NCI-H69 (cell line): ENCODE measurements at regions not wholly inside any gene's neighbourhood (a gene's known extent, or its start where the extent isn't known, plus 50 kb on each side); places are given as distances from the start of the nearest gene placed in this dataset.

ENCODE experiments used
- DNase-seq: peaks from one replicate; lab custom pipeline; 2025; lab: John Stamatoyannopoulos, UW

DNA sequence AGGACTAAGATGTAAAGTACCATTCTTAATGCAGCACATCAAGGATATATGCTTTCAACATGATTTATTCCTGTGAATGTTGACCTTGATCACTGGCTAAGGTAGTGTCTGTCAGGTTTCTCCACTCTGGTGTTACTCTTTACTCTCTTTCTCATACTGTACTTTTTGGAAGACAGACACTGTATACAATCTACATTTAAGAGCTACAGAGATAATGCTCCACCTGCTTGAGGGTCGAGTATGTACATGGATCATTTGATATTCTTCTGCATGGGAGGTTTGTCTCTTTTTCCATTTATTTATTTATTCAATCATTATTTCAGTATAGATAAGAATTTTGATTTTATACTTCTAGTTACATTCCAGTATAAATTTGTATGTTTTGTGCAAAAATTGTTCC lies 199.5 kb upstream of the RGPD4 start:
- no peak for DNase-seq

DNA sequence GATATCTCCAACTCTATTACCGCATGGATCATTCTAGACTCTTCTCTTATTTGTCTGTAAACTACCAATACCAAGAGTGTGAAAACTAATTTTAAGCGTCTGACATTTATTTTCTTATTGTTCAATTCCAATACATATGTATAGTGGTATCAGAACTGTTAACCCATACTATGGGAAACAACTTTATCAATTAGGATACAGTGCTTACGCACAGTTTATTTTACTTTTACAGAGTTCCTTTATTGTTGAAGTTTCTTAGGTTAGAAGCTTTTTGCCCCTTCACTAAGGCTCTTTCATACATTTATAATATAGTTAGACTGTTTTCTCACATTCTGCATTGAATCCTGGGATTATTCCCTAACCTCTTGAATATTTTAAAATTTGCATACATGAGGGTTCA lies 198.8 kb upstream of the RGPD4 start:
- no peak for DNase-seq

DNA sequence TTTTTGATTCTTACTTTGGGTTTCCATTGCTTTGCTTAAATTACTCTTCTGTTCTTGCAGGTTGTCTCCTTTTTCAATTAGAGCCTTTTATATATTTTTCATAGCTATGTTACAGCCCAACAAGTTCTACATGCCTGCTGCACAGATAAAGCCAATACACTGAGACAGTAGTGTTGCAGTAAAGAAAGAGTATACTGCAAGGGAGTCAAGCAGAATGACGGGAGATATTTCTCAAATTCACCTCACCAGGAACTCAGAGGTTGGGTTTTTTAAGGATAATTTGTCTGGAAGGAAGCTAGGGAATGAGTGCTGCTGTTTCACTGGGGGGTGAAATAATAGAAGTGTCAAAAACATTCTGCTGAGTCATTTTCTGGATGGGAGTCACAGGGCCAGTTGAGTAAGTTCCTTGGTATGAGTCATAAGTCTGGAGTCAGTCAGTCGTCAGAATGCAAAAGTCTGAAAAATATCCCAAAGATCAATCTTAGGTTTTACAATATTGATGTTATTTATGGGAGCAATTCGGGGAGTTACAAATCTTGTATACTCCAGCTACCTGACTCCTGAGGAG lies 193.0 kb upstream of the RGPD4 start:
- DNase-seq: no peak

GRCh38 chr2:107634172-107634571 lies 192.5 kb upstream of the RGPD4 start:
- no peak for DNase-seq

DNA sequence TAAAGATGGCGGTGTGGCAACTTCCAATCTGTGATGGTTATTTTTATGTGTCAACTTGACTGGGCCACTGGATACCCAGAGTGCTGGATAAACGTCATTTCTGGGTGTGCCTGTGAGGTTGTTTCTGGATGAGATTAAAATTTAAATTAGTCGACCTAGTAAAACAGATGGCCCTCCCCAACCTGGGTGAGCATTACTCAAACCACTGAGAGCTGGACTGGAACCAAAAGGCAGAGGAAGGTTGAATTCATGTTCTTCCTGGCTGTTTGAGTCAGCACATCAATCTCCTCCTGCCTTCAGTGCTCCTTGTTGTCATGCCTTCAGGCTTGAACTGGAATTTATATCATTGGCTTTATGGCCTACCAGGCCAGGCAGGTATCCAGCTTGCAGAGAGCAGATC lies 190.8 kb upstream of the RGPD4 start:
- DNase-seq: no peak

- DNase-seq: no peak
These were observed 181.1 kb upstream of the RGPD4 start for GRCh38 chr2:107645586-107645985.

DNA sequence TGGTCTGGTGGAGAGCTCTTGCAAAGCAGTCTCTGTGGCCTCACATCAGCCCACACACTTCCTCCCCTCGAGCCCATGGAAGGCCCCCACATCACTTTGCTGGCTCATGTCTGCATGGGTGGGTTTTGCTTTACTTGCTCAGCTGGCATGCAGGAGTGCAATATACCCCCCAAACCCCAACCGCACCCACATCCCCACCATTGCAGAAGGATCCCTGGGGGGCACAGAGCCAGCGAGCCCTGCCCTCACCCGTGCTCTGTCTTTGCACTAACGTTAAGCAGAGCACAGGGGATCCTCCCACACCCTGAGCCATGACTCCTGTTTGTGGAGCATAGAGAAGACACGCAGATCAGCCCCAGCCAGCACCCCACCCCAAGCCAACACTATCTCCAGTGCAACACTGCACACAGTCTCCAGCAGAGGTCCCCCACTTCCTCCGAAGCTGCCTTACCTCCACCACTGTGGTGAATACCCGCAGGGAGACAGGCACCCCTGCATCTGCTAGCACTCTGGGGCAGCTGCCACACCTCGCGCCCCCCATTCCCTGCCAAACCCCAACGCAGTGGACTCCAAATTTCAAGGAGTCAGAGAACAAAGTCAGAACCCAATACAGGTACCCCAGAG lies 177.8 kb upstream of the RGPD4 start:
- DNase-seq: no peak

DNA sequence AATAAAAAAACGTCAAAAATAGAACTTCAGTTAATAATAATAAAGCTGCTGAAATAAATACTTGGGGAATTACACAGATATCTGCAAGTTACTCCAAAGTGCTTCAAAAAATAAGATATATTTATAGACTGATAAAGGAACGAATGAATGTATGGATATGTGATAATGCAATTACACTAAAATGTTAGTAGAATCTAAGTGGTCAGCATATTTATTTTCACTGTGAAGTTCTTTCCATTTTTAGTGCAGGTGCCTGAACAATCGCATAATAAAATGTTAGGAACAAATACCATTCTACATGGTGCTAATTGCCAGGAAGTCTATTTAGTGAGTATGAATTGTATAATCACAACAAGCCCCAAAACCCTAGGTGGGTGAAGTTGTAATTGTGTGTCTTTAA lies 169.6 kb upstream of the RGPD4 start:
- DNase-seq: no peak

- DNase-seq: peak; percentile 54
These were observed 163.1 kb upstream of the RGPD4 start for GRCh38 chr2:107663632-107664031.

DNA sequence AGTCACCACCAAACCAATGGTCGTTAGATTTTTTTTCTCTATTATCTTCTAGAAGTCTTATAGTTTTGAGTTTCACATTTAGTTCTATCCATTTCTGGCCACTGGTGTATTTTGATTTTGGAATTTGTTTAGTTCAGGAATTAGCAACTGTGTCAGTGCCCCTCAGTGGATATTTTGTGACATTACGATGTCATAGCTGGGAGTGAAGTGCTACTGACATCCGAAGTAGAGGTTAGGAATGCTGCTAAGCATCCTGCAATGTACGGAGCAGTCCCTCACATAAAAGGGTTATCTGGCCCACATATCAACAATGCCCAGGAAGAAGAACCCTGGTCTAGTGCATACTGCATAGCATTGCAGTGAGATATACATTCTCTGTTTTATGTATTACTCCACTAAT lies 157.4 kb upstream of the RGPD4 start:
- peak; percentile 43 for DNase-seq

- peak; percentile 36 for DNase-seq
These were observed 144.8 kb upstream of the RGPD4 start for GRCh38 chr2:107681936-107682335.

GRCh38 chr2:107684421-107684820 lies 142.3 kb upstream of the RGPD4 start:
- no peak for DNase-seq

DNA sequence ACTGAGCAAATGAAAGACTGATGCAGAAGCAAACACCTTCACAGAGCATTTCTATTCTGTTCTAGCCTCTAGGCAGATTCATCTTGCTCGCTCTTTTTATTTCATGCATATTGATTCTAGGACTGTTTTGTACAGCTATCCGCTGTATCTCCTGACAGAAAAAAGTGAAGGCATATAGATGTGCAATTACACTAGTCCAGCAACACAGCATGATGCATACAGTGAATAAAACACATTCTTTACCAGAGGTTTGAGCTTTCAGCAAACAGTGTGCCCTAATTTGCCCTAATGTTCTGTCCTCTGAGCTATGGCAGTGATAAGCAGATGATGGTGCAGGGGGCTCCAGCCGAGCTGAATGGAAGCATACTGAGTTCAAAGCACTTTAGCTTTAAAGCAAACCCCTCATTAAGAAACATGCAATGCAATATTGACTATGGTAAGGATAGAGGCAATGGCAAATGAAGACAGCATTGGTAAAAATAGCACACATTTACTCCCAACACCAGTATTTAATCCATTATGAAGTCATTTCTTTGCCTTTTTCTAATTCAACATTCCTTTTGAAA lies 141.2 kb upstream of the RGPD4 start:
- DNase-seq: peak; percentile 75

- peak; percentile 83 for DNase-seq
These were observed 139.6 kb upstream of the RGPD4 start for GRCh38 chr2:107687073-107687472.

- DNase-seq: no peak
These were observed 138.6 kb upstream of the RGPD4 start for GRCh38 chr2:107688135-107688534.

GRCh38 chr2:107693604-107694003 lies 133.1 kb upstream of the RGPD4 start:
- no peak for DNase-seq

DNA sequence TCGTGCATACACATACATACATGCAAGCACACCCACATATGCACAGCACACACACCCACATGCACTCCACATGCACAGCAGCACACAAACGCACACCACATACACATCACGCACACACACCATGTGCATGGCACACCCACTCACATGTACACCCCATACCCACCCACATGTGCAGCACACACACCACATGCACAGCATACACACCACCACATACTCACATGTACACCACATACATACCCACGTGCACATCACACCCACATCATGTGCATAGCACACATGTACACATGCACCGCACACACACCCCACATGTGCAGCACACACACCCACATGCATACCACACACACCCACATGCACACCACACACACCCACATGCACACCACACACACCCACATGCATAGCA lies 132.0 kb upstream of the RGPD4 start:
- no peak for DNase-seq

- DNase-seq: no peak
These were observed 129.3 kb upstream of the RGPD4 start for GRCh38 chr2:107697385-107697784.

- DNase-seq: no peak
These were observed 127.8 kb upstream of the RGPD4 start for GRCh38 chr2:107698861-107699260.

DNA sequence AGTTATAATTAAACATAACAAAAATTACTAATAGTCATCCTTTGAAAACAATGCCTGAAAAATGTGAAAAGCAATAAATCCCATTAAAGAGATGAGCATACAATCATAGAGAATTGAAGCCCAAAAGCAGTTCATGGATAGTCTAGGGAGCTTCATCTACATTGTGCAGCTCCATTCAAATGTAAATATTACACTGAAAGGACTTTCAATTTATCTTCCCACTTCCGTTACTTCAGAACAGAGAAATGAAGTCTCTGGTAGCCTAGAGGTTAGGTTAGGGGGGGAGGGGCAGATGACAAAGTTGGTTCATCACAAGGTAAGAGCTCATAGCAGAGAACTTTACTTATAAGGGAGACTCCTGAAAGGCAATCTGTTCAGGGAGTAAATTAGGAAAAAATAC lies 126.6 kb upstream of the RGPD4 start:
- DNase-seq: no peak

GRCh38 chr2:107711941-107712340 lies 114.8 kb upstream of the RGPD4 start:
- no peak for DNase-seq

DNA sequence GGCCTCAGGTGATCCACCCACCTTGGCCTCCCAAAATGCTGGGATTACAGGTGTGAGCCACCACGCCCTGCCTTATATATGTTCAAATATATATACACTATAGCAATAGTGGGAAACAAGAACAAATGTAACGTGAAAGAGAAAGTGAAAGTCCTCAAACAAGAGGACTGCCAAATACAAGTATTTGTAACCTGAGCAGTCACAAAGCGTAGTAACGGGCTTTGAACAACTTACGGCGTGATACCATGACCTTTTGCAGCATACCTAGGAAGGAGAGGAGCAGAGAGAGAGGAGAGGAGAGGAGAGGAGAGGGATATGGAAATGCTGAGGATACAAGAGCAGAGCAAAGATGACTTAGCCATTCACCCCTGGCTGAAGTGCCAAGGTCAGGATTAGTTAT lies 113.8 kb upstream of the RGPD4 start:
- DNase-seq: no peak

DNA sequence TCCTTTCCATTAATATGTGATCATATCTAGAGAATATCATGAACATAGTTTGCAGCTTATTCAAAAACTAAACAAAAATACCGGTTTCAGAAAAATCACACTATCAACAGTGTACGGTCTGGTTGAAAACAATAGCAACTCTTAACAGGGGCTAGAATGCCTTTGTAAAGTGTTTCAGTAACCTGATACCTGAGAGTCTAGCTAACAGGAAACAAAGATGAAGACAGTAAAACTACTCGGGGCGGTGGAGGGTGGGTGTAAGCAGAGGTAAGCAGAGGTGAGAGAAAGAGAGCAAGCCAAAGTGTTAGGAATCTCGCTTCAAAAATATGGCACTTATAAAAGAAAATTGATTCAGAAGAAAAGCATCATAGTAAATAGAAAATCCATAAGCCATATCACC lies 109.0 kb upstream of the RGPD4 start:
- peak; percentile 75 for DNase-seq

DNA sequence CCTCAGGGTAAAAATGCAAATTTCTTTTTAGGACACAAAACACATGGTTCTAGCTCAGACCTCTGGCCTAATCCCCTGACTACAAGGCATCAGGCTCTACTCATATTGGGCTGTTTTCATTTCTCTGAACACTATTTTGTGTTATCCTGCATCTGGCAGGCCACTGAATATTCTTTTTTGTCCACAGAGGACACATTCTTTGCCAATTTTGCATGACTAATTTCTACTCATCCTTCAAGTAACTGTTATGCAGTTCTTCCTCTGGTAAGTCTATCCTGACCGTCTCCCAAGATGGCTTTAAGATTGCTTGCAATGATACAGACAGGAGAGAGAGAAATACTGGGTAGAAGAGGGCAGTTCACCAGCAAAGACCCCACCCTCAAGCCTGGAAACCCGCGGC lies 107.6 kb upstream of the RGPD4 start:
- no peak for DNase-seq
